ENCODE measurements at regions not wholly inside any gene's neighbourhood (a gene's known extent, or its start where the extent isn't known, plus 50 kb on each side); places are given as distances from the start of the nearest gene placed in this dataset.
"Not testable (repeated sequence)": the region's sequence is repeated elsewhere in the genome, so short reads cannot be mapped to it uniquely, and the experiment has no call there.

- not testable (repeated sequence) for TF ChIP-seq REST (IDR thresholded peaks at IDR 0.05; ENCODE audit: borderline replicate concordance)
- TF ChIP-seq REST (CRISPR knock-in tag; IDR thresholded peaks at IDR 0.05; ENCODE audit: low read depth) (peak; percentile 65; the same call in 1 of the 2 replicates), NR4A1 (CRISPR knock-in tag; IDR thresholded peaks at IDR 0.05) (peak; percentile 82; the same call in 1 of the 2 replicates), NR4A1 (tag; IDR thresholded peaks at IDR 0.05) (peak; percentile 94), ZNF165 (CRISPR knock-in tag; IDR thresholded peaks at IDR 0.05; ENCODE audit: borderline replicate concordance) (0 out of 2 replicates have a peak, but pooled peaks have one; percentile 59), ZNF589 (CRISPR knock-in tag; IDR thresholded peaks at IDR 0.05; ENCODE audit: low read depth) (peak; percentile 95), ZFPM2 (CRISPR knock-in tag; IDR thresholded peaks at IDR 0.05) (peak; percentile 79; the same call in 1 of the 2 replicates), ZNF76 (CRISPR knock-in tag; IDR thresholded peaks at IDR 0.05; ENCODE audit: borderline replicate concordance) (peak; percentile 81; the same call in 1 of the 2 replicates), KLF6 (CRISPR knock-in tag; IDR thresholded peaks at IDR 0.05; ENCODE audit: borderline replicate concordance) (peak; percentile 90), NFXL1 (CRISPR knock-in tag; IDR thresholded peaks at IDR 0.05) (peak; percentile 82; the same call in 1 of the 2 replicates), ZNF134 (CRISPR knock-in tag; conservative IDR thresholded peaks at IDR 0.05) (peak; percentile 65; the same call in 1 of the 2 replicates), BCL6 (CRISPR knock-in tag; IDR thresholded peaks at IDR 0.05) (peak; percentile 86), GTF2E2 (tag; IDR thresholded peaks at IDR 0.05) (peak; percentile 75), ZNF766 (CRISPR knock-in tag; conservative IDR thresholded peaks at IDR 0.05) (peak; percentile 91), ZNF668 (CRISPR knock-in tag; IDR thresholded peaks at IDR 0.05) (0 out of 2 replicates have a peak, but pooled peaks have one; percentile 58), ZNF239 (CRISPR knock-in tag; IDR thresholded peaks at IDR 0.05) (peak; percentile 73), ZNF695 (CRISPR knock-in tag; IDR thresholded peaks at IDR 0.05) (peak; percentile 78; the same call in 1 of the 2 replicates), ZNF584 (CRISPR knock-in tag; IDR thresholded peaks at IDR 0.05; ENCODE audit: low read depth) (peak; percentile 95), KLF10 (CRISPR knock-in tag; IDR thresholded peaks at IDR 0.05) (0 out of 2 replicates have a peak, but pooled peaks have one; percentile 35), ZNF586 (CRISPR knock-in tag; conservative IDR thresholded peaks at IDR 0.05) (peak; percentile 70; the same call in 1 of the 2 replicates), ZNF41 (CRISPR knock-in tag; conservative IDR thresholded peaks at IDR 0.05) (peak; percentile 88)
Measured at GRCh38 chr12:75683995-75684586, 172.7 kb upstream of the KRR1 start (continued).
